NCI-H1105 (cell line): ENCODE measurements at regions not wholly inside any gene's neighbourhood (a gene's known extent, or its start where the extent isn't known, plus 50 kb on each side); places are given as distances from the start of the nearest gene placed in this dataset.
"Not testable (repeated sequence)": the region's sequence is repeated elsewhere in the genome, so short reads cannot be mapped to it uniquely, and the experiment has no call there.

Experiments used
- DNase-seq: peaks from one replicate; lab custom pipeline; 2025; lab: John Stamatoyannopoulos, UW

DNA sequence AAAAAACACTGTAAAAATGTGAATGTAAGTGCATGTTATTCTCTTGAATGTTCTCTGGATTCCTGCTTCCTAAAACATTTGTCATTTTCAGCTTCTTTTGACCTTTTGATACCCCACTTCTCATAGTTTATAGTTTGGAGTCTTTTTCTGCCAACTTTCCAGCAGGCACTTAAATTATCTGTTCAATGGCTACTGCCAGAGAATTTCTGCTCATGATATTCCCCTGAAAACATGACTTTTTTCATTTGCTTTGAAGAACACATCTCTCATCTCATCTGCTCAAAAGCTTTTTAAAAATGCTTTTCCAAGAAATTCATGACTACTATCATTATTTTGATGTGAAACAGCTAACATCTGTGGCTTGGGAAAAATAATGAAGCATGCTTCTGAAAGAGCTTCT is 269.7 kb upstream of the PCDH7 start:
- DNase-seq, result no peak

DNA sequence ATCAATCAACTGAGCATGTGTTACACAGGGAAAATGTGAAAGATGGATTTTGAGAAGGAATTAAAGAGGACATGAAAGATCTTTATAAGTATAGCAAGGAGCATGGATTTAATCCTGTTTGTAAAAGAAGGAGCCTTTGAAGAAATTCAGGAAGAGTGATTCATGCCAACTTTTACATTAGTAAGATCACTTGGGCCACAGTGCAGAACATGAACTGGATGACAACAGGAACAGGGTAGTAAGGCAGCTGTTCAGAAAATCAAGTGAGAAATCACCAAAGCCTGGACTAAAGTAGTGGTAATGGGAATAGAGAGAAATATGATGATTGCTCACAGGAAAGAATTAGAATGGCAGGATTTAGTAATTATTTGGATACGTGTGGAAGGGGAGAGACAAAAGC is 265.7 kb upstream of the PCDH7 start:
- no peak for DNase-seq

DNA sequence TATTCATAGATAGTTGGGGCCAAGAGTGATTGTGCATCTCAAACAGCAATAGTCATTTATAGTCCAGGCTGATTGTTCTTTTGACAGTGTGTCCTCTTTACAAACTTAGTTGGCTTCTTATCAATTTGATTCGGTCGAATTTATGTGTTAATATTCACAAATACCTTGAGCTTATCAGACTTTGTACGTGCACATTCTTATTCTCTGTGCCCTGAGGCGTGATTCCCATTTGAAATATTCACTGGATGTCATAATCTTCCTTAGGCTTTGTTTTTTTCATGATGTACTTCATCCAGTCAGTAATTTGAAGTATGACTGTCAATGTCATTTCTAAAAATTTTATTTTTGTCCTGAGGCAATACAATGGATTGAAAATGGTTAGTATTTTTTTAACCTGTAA is 263.5 kb upstream of the PCDH7 start:
- DNase-seq, result no peak

DNA sequence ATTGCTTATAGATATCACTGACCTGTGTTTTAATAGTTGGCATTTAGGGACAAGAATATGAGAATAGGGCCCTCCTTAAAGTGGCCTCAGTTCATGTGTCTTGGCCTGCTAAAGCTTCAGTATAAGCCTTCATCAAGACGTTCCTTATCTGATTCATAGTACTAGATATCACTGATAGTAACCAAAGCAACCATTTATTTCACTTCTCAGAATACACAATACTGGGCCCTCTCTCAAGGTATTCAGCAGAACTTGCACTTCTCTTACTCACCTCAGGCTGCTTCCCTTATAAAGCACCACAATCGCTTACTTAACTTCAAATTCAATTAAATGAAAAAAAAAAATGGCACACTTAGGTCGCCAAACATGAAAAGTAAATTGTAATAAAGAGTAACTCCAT is 259.4 kb upstream of the PCDH7 start:
- no peak for DNase-seq

DNA sequence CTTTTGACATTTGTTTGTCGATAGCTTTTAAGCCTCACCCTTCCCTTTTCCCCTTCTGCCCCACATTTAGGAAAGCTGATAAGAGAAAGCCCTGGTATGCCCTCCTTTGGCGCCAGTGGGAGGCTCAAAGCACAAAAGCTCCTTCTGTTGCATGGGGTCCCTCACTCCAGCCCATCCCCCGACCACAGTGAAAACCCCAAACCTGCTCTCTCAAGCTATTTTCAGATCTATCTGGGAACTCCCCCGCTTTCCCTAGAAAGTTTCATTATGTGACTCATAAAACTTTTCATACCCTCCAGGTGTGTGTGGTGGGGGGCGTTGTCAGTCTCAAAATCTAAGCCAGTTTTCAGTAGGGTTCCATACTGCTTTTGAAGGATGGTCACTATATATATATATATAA is 259.0 kb upstream of the PCDH7 start:
- DNase-seq, result no peak

DNA sequence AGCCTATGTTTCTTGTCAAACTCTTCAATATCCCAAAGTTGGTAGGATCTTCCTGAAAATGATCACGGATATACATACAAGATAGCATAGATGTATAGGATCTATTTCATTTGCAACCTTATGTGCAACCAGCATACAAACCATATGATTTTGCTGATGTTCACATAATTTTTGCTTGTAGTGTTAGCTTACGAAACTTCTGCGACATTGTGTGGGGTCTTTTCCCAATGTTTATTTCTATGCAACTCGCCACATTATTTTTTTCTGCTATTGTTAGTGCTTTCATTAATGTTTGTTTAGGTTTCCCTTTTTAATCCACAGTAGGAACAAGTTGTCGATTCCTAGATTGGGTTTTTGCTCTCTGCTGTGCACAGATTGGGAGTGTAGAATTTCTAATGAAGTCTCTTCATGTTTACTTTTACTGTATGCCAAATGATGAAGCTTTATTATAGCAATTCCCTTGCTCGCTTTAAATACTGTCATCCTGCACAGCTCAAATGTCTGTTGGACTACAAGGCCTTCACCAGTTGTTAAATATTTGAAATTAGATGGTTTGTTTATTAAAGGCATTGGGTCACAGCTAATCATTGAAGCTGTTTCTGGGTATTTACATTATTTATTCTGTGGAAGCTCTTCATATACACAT is 257.6 kb upstream of the PCDH7 start:
- no peak for DNase-seq

DNA sequence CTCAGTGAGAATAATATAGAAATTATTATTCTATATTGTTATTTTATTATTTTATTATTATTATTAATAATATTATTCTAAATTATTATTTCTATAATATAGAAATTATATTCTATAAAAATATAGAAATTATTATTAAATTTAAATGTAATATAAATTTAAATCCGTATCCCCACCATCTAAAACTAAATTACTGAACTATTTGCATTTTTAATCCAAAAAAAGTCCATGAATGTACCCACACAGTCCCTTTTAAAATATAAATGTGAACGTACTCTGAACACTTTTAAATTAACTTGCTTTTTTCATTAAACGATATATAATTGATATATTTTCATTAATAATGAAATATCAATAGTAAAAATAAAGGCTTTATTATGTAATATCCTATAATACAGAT is 248.3 kb upstream of the PCDH7 start:
- no peak for DNase-seq

DNA sequence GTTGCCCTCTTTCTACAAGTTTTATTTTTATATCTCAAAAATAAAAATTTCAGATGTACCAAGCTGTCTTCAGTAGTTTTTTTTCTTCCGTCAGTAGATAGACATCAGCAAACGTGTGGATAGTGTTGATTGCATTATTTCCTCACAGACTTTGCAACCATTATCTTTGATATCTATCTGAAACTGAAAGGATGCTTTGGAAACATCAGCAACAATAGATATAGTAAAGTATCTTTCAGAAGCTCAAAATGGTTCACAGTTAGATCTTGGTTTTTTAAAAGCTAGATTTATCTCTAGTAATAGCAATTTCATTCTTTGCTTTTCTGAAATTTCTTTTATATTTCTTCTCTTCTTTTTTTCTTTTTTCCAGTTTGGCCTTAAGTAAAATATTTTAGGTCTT is 246.9 kb upstream of the PCDH7 start:
- DNase-seq, result no peak

DNA sequence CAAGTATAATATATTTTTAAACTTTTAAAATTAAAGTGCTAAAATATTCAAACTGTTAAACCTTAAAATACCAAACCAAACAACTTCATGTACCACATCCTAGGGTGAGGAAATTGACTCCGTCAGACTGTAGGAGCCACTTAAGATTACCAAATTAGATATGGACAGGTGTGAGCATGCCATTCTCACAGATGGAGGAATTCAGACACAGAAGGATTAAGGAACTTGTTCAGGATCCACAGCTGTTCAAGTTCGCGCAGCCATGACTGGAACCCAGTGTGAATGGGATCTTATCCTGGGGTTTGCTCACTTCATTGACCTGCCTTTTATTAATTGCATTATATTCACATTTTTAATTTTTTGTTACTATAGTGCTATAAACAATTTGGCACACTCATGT is 224.9 kb upstream of the PCDH7 start:
- DNase-seq, result no peak

DNA sequence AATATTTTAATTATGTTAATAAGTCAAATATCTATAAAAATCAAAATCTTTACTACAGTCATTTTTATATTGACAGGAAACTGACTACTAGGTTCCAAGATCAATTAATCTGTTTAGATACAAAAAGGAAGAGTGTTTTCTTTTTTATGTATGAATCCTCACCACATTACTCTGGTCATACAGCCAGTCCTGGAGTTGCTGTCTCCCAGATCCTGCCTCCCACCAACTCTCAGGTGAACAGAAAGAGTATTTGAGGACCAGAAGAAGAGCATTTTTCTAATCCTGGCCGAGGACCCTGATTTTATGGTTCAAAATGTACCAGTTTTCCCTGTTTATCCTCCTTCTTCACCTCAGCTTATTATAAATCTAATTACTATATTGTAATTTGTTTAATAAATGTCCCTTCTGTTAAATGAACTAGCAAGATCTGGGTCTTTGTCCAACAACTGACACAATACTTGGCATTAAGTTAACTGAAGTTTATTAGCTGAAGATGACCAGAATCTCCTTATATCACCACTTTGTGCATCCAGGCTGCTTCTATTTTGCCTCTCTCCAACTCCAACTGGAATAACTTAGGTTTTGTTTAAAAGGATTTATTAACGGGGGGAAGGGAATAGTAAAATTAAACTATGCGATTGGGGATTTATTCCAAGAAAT is 224.4 kb upstream of the PCDH7 start:
- no peak for DNase-seq

DNA sequence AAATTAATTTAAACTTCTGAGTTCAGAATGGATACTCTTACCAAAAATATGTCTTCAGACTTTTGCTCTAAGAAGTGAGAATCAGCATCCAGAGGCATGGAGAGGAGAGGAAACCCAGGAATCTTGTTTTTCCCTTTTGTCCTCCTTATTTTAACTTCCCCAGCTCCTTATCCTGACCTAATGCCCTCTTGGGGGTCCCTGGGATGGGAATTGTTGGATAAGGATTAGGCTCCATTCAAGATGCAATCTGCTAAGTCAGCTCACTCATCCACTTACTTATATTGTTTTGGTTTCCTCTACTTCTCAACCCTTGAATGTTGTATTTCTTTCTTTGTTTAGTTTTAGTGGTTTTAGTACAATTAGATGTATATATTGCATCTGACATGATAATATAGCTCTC is 208.4 kb upstream of the PCDH7 start:
- DNase-seq, result no peak

DNA sequence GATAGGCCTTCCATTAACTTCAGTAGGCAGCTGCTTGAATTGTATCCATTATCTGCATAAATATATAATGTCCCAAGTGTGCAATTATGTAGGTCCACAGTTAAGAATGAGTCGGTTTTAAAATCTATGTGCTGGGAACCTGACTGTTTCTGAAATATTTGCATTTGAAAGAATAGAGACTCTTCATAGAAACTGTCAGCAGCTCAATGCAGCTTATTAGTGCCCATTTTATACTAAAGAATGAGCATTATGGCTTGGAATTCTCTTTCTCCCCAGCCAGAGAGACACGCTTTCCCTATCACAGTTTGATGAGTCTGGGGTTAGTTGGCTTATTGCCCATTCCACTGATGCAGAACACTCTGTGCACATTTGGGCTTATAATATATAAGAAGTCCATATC is 202.0 kb upstream of the PCDH7 start:
- no peak for DNase-seq

DNA sequence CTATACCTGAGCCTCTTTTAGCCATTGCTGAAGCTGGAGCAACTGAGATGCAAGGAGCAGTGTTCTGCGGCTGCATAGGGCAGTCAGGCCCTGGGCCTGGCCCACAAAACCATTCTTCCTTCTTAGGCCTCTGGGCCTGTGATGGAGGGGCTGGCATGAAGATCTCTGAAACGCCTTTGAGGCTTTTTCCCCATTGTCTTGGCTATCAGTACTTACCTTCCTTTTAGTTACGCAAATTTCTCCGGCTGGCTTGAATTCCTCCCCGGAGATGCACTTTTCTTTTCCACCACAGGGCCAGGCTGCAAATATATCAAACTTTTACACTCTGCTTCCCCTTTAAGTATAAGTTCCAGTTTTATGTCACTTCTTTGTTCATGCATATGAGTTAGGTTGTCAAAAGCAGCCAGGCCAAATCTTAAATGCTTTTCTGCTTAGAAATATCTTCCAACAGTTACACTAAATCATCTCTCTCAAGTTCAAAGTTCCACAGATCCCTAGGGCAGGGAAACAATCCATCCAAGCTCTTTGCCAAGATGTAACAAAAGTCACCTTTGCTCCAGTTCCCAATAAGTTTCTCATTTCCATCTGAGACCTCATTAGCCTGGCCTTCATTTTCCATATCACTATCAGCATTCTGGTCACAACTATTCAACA is 194.4 kb upstream of the PCDH7 start:
- no peak for DNase-seq

DNA sequence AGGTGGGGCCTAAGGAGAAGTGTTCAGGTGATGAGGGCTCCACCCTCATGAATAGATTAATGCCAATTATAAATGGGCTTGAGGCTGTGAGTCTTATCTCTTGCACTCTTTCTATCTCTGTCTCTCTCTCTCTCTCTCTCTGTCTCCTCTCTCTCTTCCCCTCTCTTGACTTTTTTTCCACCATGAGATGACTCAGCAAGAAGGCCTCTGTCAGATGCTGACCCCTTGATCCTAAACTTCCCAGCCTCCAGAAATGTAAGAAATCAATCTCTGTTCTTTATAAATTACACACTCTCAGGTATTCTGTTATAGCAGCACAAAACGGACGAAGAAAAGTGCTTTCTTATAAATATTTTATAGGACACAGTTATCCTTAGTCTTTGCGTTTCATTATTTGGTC is 184.9 kb upstream of the PCDH7 start:
- no peak for DNase-seq

DNA sequence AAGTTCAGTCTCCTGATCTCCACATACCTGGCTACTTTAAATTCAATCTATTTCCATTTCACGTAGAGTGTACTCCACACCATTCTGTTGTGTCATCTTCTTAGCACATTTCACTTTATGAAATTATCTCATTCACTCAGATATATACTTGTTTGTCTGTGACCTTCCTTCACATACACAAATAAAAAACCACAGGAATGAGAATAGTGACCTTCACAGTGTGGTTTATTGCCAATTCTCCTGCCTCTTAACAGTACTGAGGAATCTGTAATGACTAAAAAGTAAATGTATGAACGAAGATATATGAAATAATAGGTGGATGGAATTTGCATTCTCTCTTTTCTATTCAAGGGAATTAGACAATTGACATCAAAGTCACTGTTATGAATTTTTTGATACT is 183.9 kb upstream of the PCDH7 start:
- no peak for DNase-seq

DNA sequence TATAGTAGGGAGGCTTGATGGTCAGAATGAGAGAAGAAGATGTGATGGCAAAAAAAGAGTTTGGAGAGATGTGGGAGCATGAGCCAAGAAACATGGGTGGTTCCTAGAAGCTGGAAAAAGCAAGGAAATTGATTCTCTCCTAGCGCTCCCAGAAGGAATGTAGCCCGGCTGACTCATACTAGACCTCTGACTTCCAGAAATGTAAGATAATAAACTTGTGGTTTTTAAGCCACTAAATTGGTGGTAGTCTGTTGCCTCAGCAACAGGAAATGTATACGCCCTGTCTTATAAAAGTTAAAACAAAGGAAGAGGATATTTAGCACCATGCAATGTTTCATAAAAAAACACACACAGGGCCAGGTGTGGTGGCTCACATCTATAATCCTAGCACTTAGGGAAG is 182.7 kb upstream of the PCDH7 start:
- DNase-seq, result no peak

DNA sequence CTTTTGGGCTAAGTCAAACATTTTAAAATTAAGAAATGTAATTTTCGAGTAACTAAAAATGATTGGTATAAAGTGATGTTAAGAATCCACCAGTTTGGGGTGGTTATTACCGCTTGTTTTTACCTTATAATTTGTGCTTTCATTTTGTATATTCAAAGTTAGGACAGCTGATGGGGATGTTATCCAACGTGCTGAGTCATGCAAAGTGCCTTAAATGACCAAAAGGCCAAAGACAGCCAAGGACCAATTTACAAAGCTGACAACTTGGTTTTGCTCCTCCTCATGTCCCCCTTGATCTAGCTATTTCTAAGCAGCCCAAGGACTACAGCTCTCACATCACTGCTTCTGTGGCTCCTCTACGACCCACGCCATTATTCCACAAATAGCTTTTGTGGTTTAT is 181.4 kb upstream of the PCDH7 start:
- no peak for DNase-seq

DNA sequence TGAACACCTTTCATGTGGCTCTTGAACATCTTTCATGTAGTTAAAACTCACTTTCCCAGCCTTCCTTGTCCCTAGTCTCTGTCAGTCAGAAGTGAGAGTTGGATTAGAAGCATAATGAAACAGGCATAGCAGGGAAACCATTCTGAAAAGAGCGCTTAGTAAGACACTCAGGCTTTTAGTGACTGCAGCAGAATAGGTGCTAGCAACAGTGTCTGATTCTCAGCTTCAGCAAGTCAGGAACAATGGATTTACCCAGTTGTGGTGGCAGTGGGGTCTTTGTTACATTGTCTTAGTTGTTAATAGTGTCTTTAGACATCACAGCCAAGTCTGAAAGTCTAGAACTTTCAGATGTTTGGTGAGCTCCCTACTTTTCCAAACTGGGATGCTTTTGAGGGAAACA is 177.1 kb upstream of the PCDH7 start:
- no peak for DNase-seq

DNA sequence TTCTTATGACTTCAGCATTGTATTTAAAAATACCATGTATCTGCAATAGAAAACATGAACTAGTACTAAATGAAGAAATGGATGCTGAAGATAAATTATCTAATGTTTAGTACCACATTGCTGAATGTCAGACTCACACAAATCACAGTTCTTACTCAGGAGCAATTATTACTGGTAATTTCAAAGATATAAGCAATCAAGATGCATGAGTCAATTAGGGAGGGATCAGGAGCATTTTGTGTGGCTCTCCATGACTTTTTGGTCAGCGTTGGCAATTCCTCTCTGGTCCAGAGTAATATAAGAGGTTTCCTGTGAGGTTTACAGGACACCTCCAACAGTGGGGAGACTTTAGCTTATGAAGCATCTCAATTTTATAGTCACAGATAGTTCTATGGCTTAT is 167.0 kb upstream of the PCDH7 start:
- no peak for DNase-seq

DNA sequence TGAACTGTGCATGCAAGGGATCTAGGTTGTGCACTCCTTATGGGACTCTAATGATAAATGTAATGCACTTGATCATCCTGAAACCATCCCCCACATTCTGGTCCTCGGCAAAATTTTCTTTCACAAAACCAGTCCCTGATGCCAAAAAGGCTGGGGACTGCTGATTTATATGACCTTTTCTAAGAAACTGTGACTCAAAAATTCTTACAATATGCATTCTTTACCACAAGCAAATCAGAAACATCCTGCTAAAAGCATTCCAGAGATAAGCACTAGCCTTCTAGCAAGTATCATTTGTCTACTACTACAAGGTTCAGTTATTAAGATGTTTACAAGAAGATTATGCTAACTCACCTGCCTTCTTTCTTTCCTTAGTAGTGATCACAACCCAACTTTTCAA is 166.5 kb upstream of the PCDH7 start:
- no peak for DNase-seq

DNA sequence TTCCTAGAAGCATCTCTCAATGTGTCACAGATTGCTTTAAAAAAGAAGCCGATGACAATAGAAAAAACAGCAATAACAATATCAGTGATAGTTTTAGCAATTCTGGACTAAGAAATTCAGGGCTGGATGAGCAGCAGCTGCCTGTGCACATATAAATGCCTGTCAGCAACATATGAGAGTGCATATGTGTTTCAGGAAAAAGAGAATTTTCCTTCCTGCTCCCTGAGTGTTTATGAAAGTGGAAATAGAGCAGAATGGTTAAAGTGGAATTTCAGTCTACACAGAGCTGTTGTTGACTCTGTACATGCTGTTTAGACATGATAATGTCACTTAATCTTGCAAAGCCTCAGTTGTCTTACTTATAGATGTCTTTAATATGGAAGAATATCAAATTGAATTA is 164.4 kb upstream of the PCDH7 start:
- no peak for DNase-seq

DNA sequence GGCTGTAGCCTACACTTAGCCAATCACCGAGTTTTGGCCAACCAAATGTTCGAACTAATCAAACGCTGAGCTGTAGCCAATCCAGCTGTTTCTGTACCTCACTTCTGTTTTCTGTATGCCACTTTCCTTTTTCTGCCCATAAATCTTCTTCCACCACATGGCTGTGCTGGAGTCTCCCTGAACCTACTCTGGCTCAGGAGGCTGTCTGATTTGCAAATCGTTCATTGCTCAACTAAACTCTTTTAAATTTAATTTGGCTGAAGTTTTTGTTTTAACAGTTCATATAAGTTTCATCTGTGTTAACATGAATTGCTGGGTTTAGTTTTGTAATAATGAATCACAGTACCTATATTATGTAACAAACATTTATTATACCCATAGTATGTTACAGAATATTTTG is 160.7 kb upstream of the PCDH7 start:
- no peak for DNase-seq

DNA sequence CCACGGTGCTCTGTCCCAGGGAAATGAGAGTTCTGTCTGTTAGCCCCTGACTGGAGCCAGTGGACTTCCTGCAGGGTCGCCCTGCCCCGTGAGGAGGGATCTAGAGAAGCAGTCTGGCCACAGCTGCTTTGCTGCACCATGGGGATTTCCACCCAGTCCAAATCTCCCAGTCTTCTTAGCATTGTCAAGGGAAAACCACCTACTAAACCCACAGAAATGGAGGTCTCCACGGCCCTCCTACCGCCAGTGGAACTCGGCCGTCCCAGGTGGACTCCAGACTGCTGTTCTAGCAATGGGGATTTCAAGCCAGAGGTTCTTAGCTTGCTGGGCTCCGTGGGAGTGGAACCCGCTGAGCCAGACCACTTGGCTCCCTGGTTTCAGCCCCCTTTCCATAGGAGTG is 133.3 kb upstream of the PCDH7 start:
- DNase-seq, result no peak

DNA sequence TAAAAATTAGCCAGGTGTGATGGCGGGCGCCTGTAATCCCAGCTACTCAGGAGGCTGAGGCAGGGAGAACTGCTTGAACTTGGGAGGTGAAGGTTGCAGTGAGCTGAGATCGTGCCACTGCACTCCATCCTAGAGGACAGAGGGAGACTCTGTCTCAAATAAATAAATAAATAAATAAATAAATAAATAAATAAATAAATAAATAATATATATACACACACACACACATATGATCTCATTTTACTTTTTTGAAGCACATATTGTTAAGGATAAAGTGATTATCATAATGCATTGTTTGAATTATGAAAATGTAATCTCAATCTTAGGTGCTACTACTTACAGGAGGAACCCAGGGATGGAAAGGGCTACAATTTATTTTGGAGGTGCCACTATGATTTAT is 130.5 kb upstream of the PCDH7 start:
- not testable (repeated sequence) for DNase-seq
